ENCODE measurements at regions not wholly inside any gene's neighbourhood (a gene's known extent, or its start where the extent isn't known, plus 50 kb on each side); places are given as distances from the start of the nearest gene placed in this dataset.

DNA sequence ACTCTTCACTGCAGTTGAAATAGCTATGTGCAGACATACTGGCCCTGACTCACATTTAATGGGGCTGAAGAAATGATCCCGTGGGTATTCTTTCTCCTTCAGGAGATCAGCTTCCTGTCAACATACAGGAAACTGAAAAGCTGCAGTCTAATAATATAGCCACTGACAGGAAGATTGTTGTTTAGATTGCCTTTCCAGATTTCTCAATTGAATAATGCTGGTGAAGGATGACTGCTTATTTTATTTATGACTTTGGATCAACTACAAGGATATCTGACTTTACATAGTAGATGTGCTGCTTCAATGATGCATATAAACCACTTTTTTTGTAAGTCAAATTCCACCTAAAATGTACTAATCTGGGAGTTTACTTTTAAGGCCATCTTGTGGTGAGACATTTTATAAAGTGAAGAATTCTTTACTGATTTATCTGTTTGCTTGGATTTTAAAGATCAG, 93.4 kb upstream of the MAP4K3 start:
- in situ Hi-C loops (cut with HindIII; ENCODE audit: low sequenced_read_pairs) = no loop called here
- TF ChIP-seq, protein P1, sequence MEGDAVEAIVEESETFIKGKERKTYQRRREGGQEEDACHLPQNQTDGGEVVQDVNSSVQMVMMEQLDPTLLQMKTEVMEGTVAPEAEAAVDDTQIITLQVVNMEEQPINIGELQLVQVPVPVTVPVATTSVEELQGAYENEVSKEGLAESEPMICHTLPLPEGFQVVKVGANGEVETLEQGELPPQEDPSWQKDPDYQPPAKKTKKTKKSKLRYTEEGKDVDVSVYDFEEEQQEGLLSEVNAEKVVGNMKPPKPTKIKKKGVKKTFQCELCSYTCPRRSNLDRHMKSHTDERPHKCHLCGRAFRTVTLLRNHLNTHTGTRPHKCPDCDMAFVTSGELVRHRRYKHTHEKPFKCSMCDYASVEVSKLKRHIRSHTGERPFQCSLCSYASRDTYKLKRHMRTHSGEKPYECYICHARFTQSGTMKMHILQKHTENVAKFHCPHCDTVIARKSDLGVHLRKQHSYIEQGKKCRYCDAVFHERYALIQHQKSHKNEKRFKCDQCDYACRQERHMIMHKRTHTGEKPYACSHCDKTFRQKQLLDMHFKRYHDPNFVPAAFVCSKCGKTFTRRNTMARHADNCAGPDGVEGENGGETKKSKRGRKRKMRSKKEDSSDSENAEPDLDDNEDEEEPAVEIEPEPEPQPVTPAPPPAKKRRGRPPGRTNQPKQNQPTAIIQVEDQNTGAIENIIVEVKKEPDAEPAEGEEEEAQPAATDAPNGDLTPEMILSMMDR (IDR thresholded peaks at IDR 0.05; ENCODE audit: low read depth, low read length) = no peak
- peak; percentile 67 for DNase-seq (ENCODE audit: low read depth, low spot score)
- no peak overlapping the region for H3K4me3 ChIP-seq (ENCODE audit: low read depth, low read length)

GRCh38 chr2:39531220-39531777, 94.2 kb upstream of the MAP4K3 start:
- TF ChIP-seq, protein P1 (IDR thresholded peaks at IDR 0.05; ENCODE audit: low read depth, low read length) = no peak
- no peak overlapping the region for H3K4me3 ChIP-seq (ENCODE audit: low read depth, low read length)
- no peak for DNase-seq (ENCODE audit: low read depth, low spot score)
- in situ Hi-C loops (cut with HindIII; ENCODE audit: low sequenced_read_pairs) = no loop called here

- H3K4me3 ChIP-seq (ENCODE audit: low read depth, low read length) = no peak overlapping the region
- DNase-seq (ENCODE audit: low read depth, low spot score) = no peak
- TF ChIP-seq, protein P1 (IDR thresholded peaks at IDR 0.05; ENCODE audit: low read depth, low read length) = no peak
- in situ Hi-C loops (cut with HindIII; ENCODE audit: low sequenced_read_pairs) = no loop called here
These were observed 95.8 kb upstream of the MAP4K3 start for GRCh38 chr2:39532933-39533332.

DNA sequence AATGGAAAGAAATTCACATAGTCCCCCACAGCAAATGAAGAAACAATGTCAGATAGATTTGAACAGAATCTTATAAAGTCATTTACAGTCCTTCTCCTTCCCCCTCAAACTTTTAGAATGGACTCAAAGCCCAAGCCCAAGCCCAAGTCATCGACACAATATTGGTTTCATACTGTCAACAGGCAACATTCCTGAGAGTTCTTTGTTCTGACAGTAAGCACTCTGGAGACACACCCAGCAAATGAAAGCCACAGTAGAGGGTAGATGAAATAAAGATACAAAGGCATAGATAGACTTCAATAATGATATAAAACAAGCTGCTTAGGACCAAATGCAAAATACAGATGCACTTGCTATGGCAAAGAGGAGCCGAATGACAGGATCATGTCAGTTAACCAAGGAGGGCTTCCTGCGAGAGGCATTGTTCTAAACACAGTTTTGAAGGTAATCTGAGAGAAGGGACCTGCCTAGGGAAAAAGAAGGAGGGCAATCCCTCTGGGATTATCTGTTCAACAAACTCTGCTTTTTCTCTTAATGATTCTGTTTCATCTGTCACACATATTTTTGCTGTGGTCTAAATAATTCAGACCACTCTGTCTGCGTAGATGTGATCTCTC, 97.1 kb upstream of the MAP4K3 start:
- TF ChIP-seq, protein P1 (IDR thresholded peaks at IDR 0.05; ENCODE audit: low read depth, low read length) = no peak
- no peak overlapping the region for H3K4me3 ChIP-seq (ENCODE audit: low read depth, low read length)
- in situ Hi-C loops (cut with HindIII; ENCODE audit: low sequenced_read_pairs) = no loop called here
- DNase-seq (ENCODE audit: low read depth, low spot score) = no peak

GRCh38 chr2:39535636-39536185, 98.6 kb upstream of the MAP4K3 start:
- DNase-seq (ENCODE audit: low read depth, low spot score) = no peak
- in situ Hi-C loops (cut with HindIII; ENCODE audit: low sequenced_read_pairs) = no loop called here
- no peak overlapping the region for H3K4me3 ChIP-seq (ENCODE audit: low read depth, low read length)
- TF ChIP-seq, protein P1 (IDR thresholded peaks at IDR 0.05; ENCODE audit: low read depth, low read length) = no peak

DNA sequence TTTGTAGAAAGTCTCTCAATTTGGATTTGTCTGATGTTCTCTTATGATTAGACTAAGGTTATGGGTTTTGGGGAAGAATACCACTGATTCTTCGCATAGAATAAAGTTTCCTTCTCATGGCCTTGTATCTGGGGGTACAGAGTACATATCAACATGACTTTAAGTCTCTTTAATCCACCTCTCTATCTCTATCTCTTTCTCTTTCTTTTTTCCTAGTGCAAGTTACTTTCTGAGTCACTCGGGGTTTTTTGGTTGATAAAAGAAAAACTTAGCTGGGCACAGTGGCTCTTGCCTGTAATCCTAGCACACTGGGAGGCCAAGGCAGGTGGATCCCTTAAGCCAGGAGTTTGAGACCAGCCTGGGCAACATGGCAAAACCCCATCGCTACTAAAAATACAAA, 100.1 kb upstream of the MAP4K3 start:
- TF ChIP-seq, protein P1 (IDR thresholded peaks at IDR 0.05; ENCODE audit: low read depth, low read length) = no peak
- H3K4me3 ChIP-seq (ENCODE audit: low read depth, low read length) = no peak overlapping the region
- in situ Hi-C loops (cut with HindIII; ENCODE audit: low sequenced_read_pairs) = no loop called here
- no peak for DNase-seq (ENCODE audit: low read depth, low spot score)
